ENCODE measurements at regions not wholly inside any gene's neighbourhood (a gene's known extent, or its start where the extent isn't known, plus 50 kb on each side); places are given as distances from the start of the nearest gene placed in this dataset.

GRCh38 chr18:8517276-8517675 is 92.0 kb upstream of the RAB12 start:
- no peak overlapping the region for H3K27ac ChIP-seq (ENCODE audit: insufficient read depth in 1 of 2, low read depth in 1 of 2, low read length in 2 of 2, poor library complexity in 1 of 2, severe bottlenecking in 2 of 2)
- no peaks in the 10 kb centered on the region for H3K4me1 ChIP-seq (ENCODE audit: control extremely low read depth in 1 of 4, control insufficient read depth in 4 of 4, insufficient read depth in 4 of 4, low read length in 3 of 4)
- no peak overlapping the region for H3K4me3 ChIP-seq (ENCODE audit: control insufficient read depth in 1 of 7, extremely low read depth in 1 of 7, insufficient read depth in 4 of 7, low read depth in 2 of 7, low read length in 6 of 7)
- WGBS (ENCODE audit: insufficient coverage): 92% methylated on average over 2 of the region's 3 CpGs
- ChIA-PET POLR2A (no interaction called here), CTCF (interaction anchor here (0.9 kb wide), 1 partner anchor 9 kb away, joined by 3 read pairs; no protein-coding TSS in a partner anchor)
- no peak for DNase-seq
- peaks cover 0 to 8% (median 2%) of the 10 kb centered on the region in 5 experiments for H3K9me3 ChIP-seq (ENCODE audit: control extremely low read depth in 1 of 5, control insufficient read depth in 4 of 5, insufficient read depth in 2 of 5, low read depth in 1 of 5, low read length in 4 of 5)
- no peaks in the 10 kb centered on the region for H3K36me3 ChIP-seq (ENCODE audit: control insufficient read depth in 4 of 4, insufficient read depth in 4 of 4, low read length in 3 of 4)
- H3K27me3 ChIP-seq (replicated peaks in 2 of 5; ENCODE audit: control insufficient read depth in 4 of 5, insufficient read depth in 5 of 5, low read length in 4 of 5): no peaks in the 10 kb centered on the region

GRCh38 chr18:8519102-8519501 is 90.1 kb upstream of the RAB12 start:
- peaks cover 0 to 8% (median 2%) of the 10 kb centered on the region in 5 experiments for H3K9me3 ChIP-seq (ENCODE audit: control extremely low read depth in 1 of 5, control insufficient read depth in 4 of 5, insufficient read depth in 2 of 5, low read depth in 1 of 5, low read length in 4 of 5)
- WGBS (ENCODE audit: insufficient coverage): no CpG with 5 or more reads among the region's 2 CpGs
- ChIA-PET CTCF (no interaction called here), POLR2A (no interaction called here)
- no peaks in the 10 kb centered on the region for H3K27me3 ChIP-seq (replicated peaks in 2 of 5; ENCODE audit: control insufficient read depth in 4 of 5, insufficient read depth in 5 of 5, low read length in 4 of 5)
- DNase-seq: no peak
- no peak overlapping the region for H3K4me3 ChIP-seq (ENCODE audit: control insufficient read depth in 1 of 7, extremely low read depth in 1 of 7, insufficient read depth in 4 of 7, low read depth in 2 of 7, low read length in 6 of 7)
- H3K4me1 ChIP-seq (ENCODE audit: control extremely low read depth in 1 of 4, control insufficient read depth in 4 of 4, insufficient read depth in 4 of 4, low read length in 3 of 4): peaks cover 0 to 4% (median 0%) of the 10 kb centered on the region in 4 experiments
- H3K27ac ChIP-seq (ENCODE audit: insufficient read depth in 1 of 2, low read depth in 1 of 2, low read length in 2 of 2, poor library complexity in 1 of 2, severe bottlenecking in 2 of 2): no peak overlapping the region
- no peaks in the 10 kb centered on the region for H3K36me3 ChIP-seq (ENCODE audit: control insufficient read depth in 4 of 4, insufficient read depth in 4 of 4, low read length in 3 of 4)

GRCh38 chr18:8520266-8520665 is 89.0 kb upstream of the RAB12 start:
- Histone ChIP-seq H3K4me1 (ENCODE audit: control extremely low read depth in 1 of 4, control insufficient read depth in 4 of 4, insufficient read depth in 4 of 4, low read length in 3 of 4) (peaks cover 0 to 12% (median 3%) of the 10 kb centered on the region in 4 experiments), H3K27ac (ENCODE audit: insufficient read depth in 1 of 2, low read depth in 1 of 2, low read length in 2 of 2, poor library complexity in 1 of 2, severe bottlenecking in 2 of 2) (no peak overlapping the region), H3K4me3 (ENCODE audit: control insufficient read depth in 1 of 7, extremely low read depth in 1 of 7, insufficient read depth in 4 of 7, low read depth in 2 of 7, low read length in 6 of 7) (no peak overlapping the region), H3K9me3 (ENCODE audit: control extremely low read depth in 1 of 5, control insufficient read depth in 4 of 5, insufficient read depth in 2 of 5, low read depth in 1 of 5, low read length in 4 of 5) (peaks cover 0 to 8% (median 2%) of the 10 kb centered on the region in 5 experiments), H3K27me3 (replicated peaks in 2 of 5; ENCODE audit: control insufficient read depth in 4 of 5, insufficient read depth in 5 of 5, low read length in 4 of 5) (no peaks in the 10 kb centered on the region), H3K36me3 (ENCODE audit: control insufficient read depth in 4 of 4, insufficient read depth in 4 of 4, low read length in 3 of 4) (no peaks in the 10 kb centered on the region)
- POLR2A ChIA-PET: no interaction called here
- CTCF ChIA-PET: no interaction called here
- 100% methylated on average over 1 of the region's 1 CpG for WGBS (ENCODE audit: insufficient coverage)
- no peak for DNase-seq

GRCh38 chr18:8522756-8523155 is 86.5 kb upstream of the RAB12 start:
- H3K4me1 ChIP-seq (ENCODE audit: control extremely low read depth in 1 of 4, control insufficient read depth in 4 of 4, insufficient read depth in 4 of 4, low read length in 3 of 4): peaks cover 5 to 30% (median 16%) of the 10 kb centered on the region in 4 experiments
- CTCF ChIA-PET: no interaction called here
- H3K36me3 ChIP-seq (ENCODE audit: control insufficient read depth in 4 of 4, insufficient read depth in 4 of 4, low read length in 3 of 4): no peaks in the 10 kb centered on the region
- no peak for DNase-seq
- POLR2A ChIA-PET: no interaction called here
- H3K9me3 ChIP-seq (ENCODE audit: control extremely low read depth in 1 of 5, control insufficient read depth in 4 of 5, insufficient read depth in 2 of 5, low read depth in 1 of 5, low read length in 4 of 5): peaks cover 0 to 8% (median 2%) of the 10 kb centered on the region in 5 experiments
- H3K27ac ChIP-seq (ENCODE audit: insufficient read depth in 1 of 2, low read depth in 1 of 2, low read length in 2 of 2, poor library complexity in 1 of 2, severe bottlenecking in 2 of 2): no peak overlapping the region
- H3K27me3 ChIP-seq (replicated peaks in 2 of 5; ENCODE audit: control insufficient read depth in 4 of 5, insufficient read depth in 5 of 5, low read length in 4 of 5): no peaks in the 10 kb centered on the region
- H3K4me3 ChIP-seq (ENCODE audit: control insufficient read depth in 1 of 7, extremely low read depth in 1 of 7, insufficient read depth in 4 of 7, low read depth in 2 of 7, low read length in 6 of 7): no peak overlapping the region
- WGBS (ENCODE audit: insufficient coverage): 94% methylated on average over 4 of the region's 4 CpGs

- Histone ChIP-seq H3K27me3 (replicated peaks in 2 of 5; ENCODE audit: control insufficient read depth in 4 of 5, insufficient read depth in 5 of 5, low read length in 4 of 5) (no peaks in the 10 kb centered on the region), H3K4me1 (ENCODE audit: control extremely low read depth in 1 of 4, control insufficient read depth in 4 of 4, insufficient read depth in 4 of 4, low read length in 3 of 4) (peaks cover 5 to 34% (median 16%) of the 10 kb centered on the region in 4 experiments), H3K27ac (ENCODE audit: insufficient read depth in 1 of 2, low read depth in 1 of 2, low read length in 2 of 2, poor library complexity in 1 of 2, severe bottlenecking in 2 of 2) (no peak overlapping the region), H3K9me3 (ENCODE audit: control extremely low read depth in 1 of 5, control insufficient read depth in 4 of 5, insufficient read depth in 2 of 5, low read depth in 1 of 5, low read length in 4 of 5) (peaks cover 0 to 20% (median 9%) of the 10 kb centered on the region in 5 experiments), H3K4me3 (ENCODE audit: control insufficient read depth in 1 of 7, extremely low read depth in 1 of 7, insufficient read depth in 4 of 7, low read depth in 2 of 7, low read length in 6 of 7) (peak overlapping the region in 3 of 7 experiments; percentile 33 to 56 (median 37)), H3K36me3 (ENCODE audit: control insufficient read depth in 4 of 4, insufficient read depth in 4 of 4, low read length in 3 of 4) (no peaks in the 10 kb centered on the region)
- whole genome bisulfite sequencing (ENCODE audit: insufficient coverage): 6% methylated on average over 6 of the region's 6 CpGs
- peak in 2 of 3 donors; percentile 43 to 68 for DNase-seq
- CTCF ChIA-PET: interaction anchor here (0.6 kb wide), 1 partner anchor 10 kb away, joined by 4 read pairs; no protein-coding TSS in a partner anchor
- POLR2A ChIA-PET: no interaction called here
These were observed 83.5 kb upstream of the RAB12 start for GRCh38 chr18:8525692-8526091.

- H3K27me3 ChIP-seq (replicated peaks in 2 of 5; ENCODE audit: control insufficient read depth in 4 of 5, insufficient read depth in 5 of 5, low read length in 4 of 5): no peaks in the 10 kb centered on the region
- DNase-seq: peak in 2 of 3 donors; percentile 52 to 81
- 4% methylated on average over 4 of the region's 9 CpGs for WGBS (ENCODE audit: insufficient coverage)
- ChIA-PET CTCF (interaction anchor here (0.6 to 0.9 kb wide), 2 partner anchors 9 kb away, joined by 3 to 4 read pairs; no protein-coding TSS in a partner anchor), POLR2A (no interaction called here)
- H3K4me1 ChIP-seq (ENCODE audit: control extremely low read depth in 1 of 4, control insufficient read depth in 4 of 4, insufficient read depth in 4 of 4, low read length in 3 of 4): peaks cover 5 to 34% (median 16%) of the 10 kb centered on the region in 4 experiments
- no peak overlapping the region for H3K27ac ChIP-seq (ENCODE audit: insufficient read depth in 1 of 2, low read depth in 1 of 2, low read length in 2 of 2, poor library complexity in 1 of 2, severe bottlenecking in 2 of 2)
- no peaks in the 10 kb centered on the region for H3K36me3 ChIP-seq (ENCODE audit: control insufficient read depth in 4 of 4, insufficient read depth in 4 of 4, low read length in 3 of 4)
- peak overlapping the region in 2 of 7 experiments; percentile 33 to 56 for H3K4me3 ChIP-seq (ENCODE audit: control insufficient read depth in 1 of 7, extremely low read depth in 1 of 7, insufficient read depth in 4 of 7, low read depth in 2 of 7, low read length in 6 of 7)
- peaks cover 0 to 24% (median 7%) of the 10 kb centered on the region in 5 experiments for H3K9me3 ChIP-seq (ENCODE audit: control extremely low read depth in 1 of 5, control insufficient read depth in 4 of 5, insufficient read depth in 2 of 5, low read depth in 1 of 5, low read length in 4 of 5)
These were observed 82.9 kb upstream of the RAB12 start for GRCh38 chr18:8526332-8526731.

- Histone ChIP-seq H3K4me3 (ENCODE audit: control insufficient read depth in 1 of 7, extremely low read depth in 1 of 7, insufficient read depth in 4 of 7, low read depth in 2 of 7, low read length in 6 of 7) (no peak overlapping the region), H3K27ac (ENCODE audit: insufficient read depth in 1 of 2, low read depth in 1 of 2, low read length in 2 of 2, poor library complexity in 1 of 2, severe bottlenecking in 2 of 2) (no peak overlapping the region), H3K9me3 (ENCODE audit: control extremely low read depth in 1 of 5, control insufficient read depth in 4 of 5, insufficient read depth in 2 of 5, low read depth in 1 of 5, low read length in 4 of 5) (peaks cover 4 to 36% (median 8%) of the 10 kb centered on the region in 5 experiments), H3K4me1 (ENCODE audit: control extremely low read depth in 1 of 4, control insufficient read depth in 4 of 4, insufficient read depth in 4 of 4, low read length in 3 of 4) (peaks cover 5 to 28% (median 16%) of the 10 kb centered on the region in 4 experiments), H3K36me3 (ENCODE audit: control insufficient read depth in 4 of 4, insufficient read depth in 4 of 4, low read length in 3 of 4) (no peaks in the 10 kb centered on the region), H3K27me3 (replicated peaks in 2 of 5; ENCODE audit: control insufficient read depth in 4 of 5, insufficient read depth in 5 of 5, low read length in 4 of 5) (no peaks in the 10 kb centered on the region)
- CTCF ChIA-PET: no interaction called here
- POLR2A ChIA-PET: no interaction called here
- 100% methylated on average over 2 of the region's 2 CpGs for WGBS (ENCODE audit: insufficient coverage)
- DNase-seq: no peak
These were observed 79.6 kb upstream of the RAB12 start for GRCh38 chr18:8529609-8530008.
